Neural cell (in vitro differentiated cells): ENCODE measurements at regions not wholly inside any gene's neighbourhood (a gene's known extent, or its start where the extent isn't known, plus 50 kb on each side); places are given as distances from the start of the nearest gene placed in this dataset.

Source experiments
- H2AFZ ChIP-seq: fragments of 200-600, 300-800 bp; sonication (generic), shearing (Covaris generic); 2 replicates; pipeline ENCODE4 v1.6.0; 2014; ENCODE audit warnings: low read depth, mild to moderate bottlenecking, antibody characterized with exemption, low read length, moderate library complexity
- H3F3A ChIP-seq: fragments of 200-600 bp; shearing (Covaris generic); 2 replicates; pipeline ENCODE4 v1.6.1; 2016; ENCODE audit warnings: mild to moderate bottlenecking, moderate library complexity, mixed read lengths, antibody characterized with exemption, low read length; ENCODE audit not compliant: insufficient read depth, poor library complexity, severe bottlenecking
- H3K27ac ChIP-seq: fragments of 200-600, 300-800 bp; sonication (generic), shearing (Covaris generic); 2 replicates; pipeline ENCODE4 v1.5.1; 2014; ENCODE audit warnings: mild to moderate bottlenecking, low read length, moderate library complexity
- H3K27me3 ChIP-seq: fragments of 300-800, 200-600 bp; sonication (generic), shearing (Covaris generic); 2 replicates; pipeline ENCODE4 v1.6.0; 2014; ENCODE audit warnings: mild to moderate bottlenecking, low read depth, low read length, moderate library complexity; ENCODE audit not compliant: insufficient read depth
- H3K36me3 ChIP-seq: fragments of 300-800, 200-600 bp; sonication (generic), shearing (Covaris generic); 2 replicates; pipeline ENCODE4 v1.5.1; 2014; ENCODE audit warnings: mild to moderate bottlenecking, antibody characterized with exemption, low read length, moderate library complexity; ENCODE audit not compliant: insufficient read depth
- H3K4me2 ChIP-seq: fragments of 300-800, 200-600 bp; sonication (generic), shearing (Covaris generic); 2 replicates; pipeline ENCODE4 v1.6.0; 2014; ENCODE audit warnings: mild to moderate bottlenecking, low read length
- H3K4me3 ChIP-seq: fragments of 300-800, 200-600 bp; sonication (generic), shearing (Covaris generic); 2 replicates; pipeline ENCODE4 v1.5.1; 2014; ENCODE audit warnings: mild to moderate bottlenecking, low read length, moderate library complexity
- H3K79me2 ChIP-seq: fragments of 200-600 bp; shearing (Covaris generic); replicated peaks from 2 replicates; pipeline ENCODE4 v1.6.0; 2014; ENCODE audit warnings: mild to moderate bottlenecking, low read length, moderate library complexity; ENCODE audit not compliant: insufficient read depth
- H3K9ac ChIP-seq: fragments of 300-800, 200-600 bp; sonication (generic), shearing (Covaris generic); 2 replicates; pipeline ENCODE4 v1.6.1; 2016; ENCODE audit warnings: mild to moderate bottlenecking, low read length, mixed read lengths
- H3K9me2 ChIP-seq: fragments of 200-600 bp; shearing (Covaris generic); 2 replicates; pipeline ENCODE4 v1.6.1; 2016; ENCODE audit warnings: mild to moderate bottlenecking, low read length, mixed read lengths; ENCODE audit not compliant: insufficient read depth
- H3K9me3 ChIP-seq: fragments of 200-600, 300-800 bp; sonication (generic), shearing (Covaris generic); 2 replicates; pipeline ENCODE4 v1.6.1; 2016; ENCODE audit warnings: mild to moderate bottlenecking, mixed run types, low read length, moderate library complexity, mixed read lengths
- H4K20me1 ChIP-seq: fragments of 200-600 bp; shearing (Covaris generic); 2 replicates; pipeline ENCODE4 v1.6.1; 2016; ENCODE audit warnings: mild to moderate bottlenecking, mixed run types; ENCODE audit not compliant: insufficient read depth
- CTCF ChIP-seq: fragments of 450-650 bp; IDR thresholded peaks from 2 replicates; pipeline ENCODE4 v1.5.1; 2014; ENCODE audit warnings: antibody characterized with exemption, mild to moderate bottlenecking, moderate library complexity; ENCODE audit not compliant: poor library complexity, severe bottlenecking
- EP300 ChIP-seq: fragments of 450-650 bp; conservative IDR thresholded peaks from 2 replicates; pipeline ENCODE4 v1.6.1; 2014; ENCODE audit warnings: antibody characterized with exemption, mild to moderate bottlenecking, moderate library complexity; ENCODE audit not compliant: poor library complexity, severe bottlenecking
- EZH2 ChIP-seq: fragments of 200-600, 300-800 bp; shearing (Covaris generic), sonication (generic); IDR thresholded peaks from 2 replicates; pipeline ENCODE4 v1.6.1; 2014; ENCODE audit warnings: antibody characterized with exemption, low read length, borderline replicate concordance, mild to moderate bottlenecking; ENCODE audit not compliant: insufficient read depth, poor library complexity, severe bottlenecking
- MXI1 ChIP-seq: fragments of 450-650 bp; conservative IDR thresholded peaks from 2 replicates; pipeline ENCODE4 v1.6.1; 2014; ENCODE audit warnings: antibody characterized with exemption, mild to moderate bottlenecking; ENCODE audit not compliant: poor library complexity, severe bottlenecking
- POLR2AphosphoS5 ChIP-seq: IDR thresholded peaks from 2 replicates; pipeline ENCODE4 v1.6.1; 2012
- RAD21 ChIP-seq: fragments of 450-650 bp; conservative IDR thresholded peaks from 2 replicates; pipeline ENCODE4 v1.6.1; 2014; ENCODE audit warnings: antibody characterized with exemption, mild to moderate bottlenecking, moderate library complexity
- REST ChIP-seq: IDR thresholded peaks from 2 replicates; pipeline ENCODE4 v1.6.1; 2012; ENCODE audit warnings: borderline replicate concordance
- SMC3 ChIP-seq: fragments of 450-650 bp; conservative IDR thresholded peaks from 2 replicates; pipeline ENCODE4 v1.6.1; 2014; ENCODE audit warnings: antibody characterized with exemption, mild to moderate bottlenecking, moderate library complexity; ENCODE audit not compliant: poor library complexity
- TAF1 ChIP-seq: IDR thresholded peaks from 2 replicates; pipeline ENCODE4 v1.6.1; 2012; ENCODE audit warnings: low read depth

- Histone ChIP-seq H3K9me3 (no peaks in the 10 kb centered on the region), H3K9me2 (no peaks in the 10 kb centered on the region), H3K27ac (no peak overlapping the region), H3F3A (no peaks in the 10 kb centered on the region), H3K27me3 (no peaks in the 10 kb centered on the region), H3K36me3 (no peaks in the 10 kb centered on the region), H3K9ac (no peak overlapping the region), H4K20me1 (no peaks in the 10 kb centered on the region), H3K4me3 (no peak overlapping the region), H3K4me2 (no peak overlapping the region), H2AFZ (no peak overlapping the region), H3K79me2 (no peaks in the 10 kb centered on the region)
- TF ChIP-seq SMC3: no peak
- no peak for TF ChIP-seq MXI1
- TF ChIP-seq TAF1: no peak
- no peak for TF ChIP-seq EZH2
- TF ChIP-seq RAD21: no peak
- no peak for TF ChIP-seq REST
- no peak for TF ChIP-seq CTCF
- TF ChIP-seq EP300: no peak
- TF ChIP-seq POLR2AphosphoS5: no peak
These were observed 639.0 kb upstream of the ACO1 start for GRCh38 chr9:31745468-31745867.

GRCh38 chr9:31745886-31746285, 638.6 kb upstream of the ACO1 start:
- TF ChIP-seq CTCF (no peak), RAD21 (no peak), TAF1 (no peak), POLR2AphosphoS5 (no peak), SMC3 (no peak), EZH2 (no peak), REST (no peak)
- H3K9ac ChIP-seq: no peak overlapping the region
- no peaks in the 10 kb centered on the region for H3F3A ChIP-seq
- no peaks in the 10 kb centered on the region for H4K20me1 ChIP-seq
- no peaks in the 10 kb centered on the region for H3K9me3 ChIP-seq
- no peak overlapping the region for H3K4me3 ChIP-seq
- H3K27ac ChIP-seq: no peak overlapping the region
- no peaks in the 10 kb centered on the region for H3K36me3 ChIP-seq
- no peaks in the 10 kb centered on the region for H3K79me2 ChIP-seq
- no peaks in the 10 kb centered on the region for H3K27me3 ChIP-seq
- H3K4me2 ChIP-seq: no peak overlapping the region
- no peak overlapping the region for H2AFZ ChIP-seq
- no peaks in the 10 kb centered on the region for H3K9me2 ChIP-seq
